Neural progenitor cell (in vitro differentiated cells): ENCODE measurements at regions not wholly inside any gene's neighbourhood (a gene's known extent, or its start where the extent isn't known, plus 50 kb on each side); places are given as distances from the start of the nearest gene placed in this dataset.

ENCODE experiments used
- DNase-seq: peaks from one replicate; pipeline ENCODE4 v3.0.0-alpha.2; 2016; ENCODE audit warnings: low spot score
- H2AFZ ChIP-seq: fragments of 200-600 bp; sonication (generic); replicated peaks from 2 replicates; pipeline ENCODE4 v1.6.1; 2016; ENCODE audit warnings: antibody characterized with exemption
- H3F3A ChIP-seq: fragments of 200-600 bp; sonication (generic); 2 replicates; pipeline ENCODE4 v1.6.1; 2016; ENCODE audit warnings: antibody characterized with exemption, low read depth
- H3K27ac ChIP-seq: fragments of 200-600 bp; sonication (generic); 2 replicates; pipeline ENCODE4 v1.5.1; 2016; ENCODE audit warnings: mild to moderate bottlenecking
- H3K27me3 ChIP-seq: fragments of 200-600 bp; sonication (generic); 2 replicates; pipeline ENCODE4 v1.6.1; 2016; ENCODE audit warnings: mild to moderate bottlenecking, moderate library complexity
- H3K36me3 ChIP-seq: fragments of 200-600 bp; sonication (generic); 2 replicates; pipeline ENCODE4 v1.5.1; 2016
- H3K4me1 ChIP-seq: fragments of 200-600 bp; sonication (generic); 2 replicates; pipeline ENCODE4 v1.6.1; 2016; ENCODE audit warnings: mixed run types
- H3K4me2 ChIP-seq: fragments of 200-600 bp; sonication (generic); 2 replicates; pipeline ENCODE4 v1.6.1; 2016
- H3K4me3 ChIP-seq: fragments of 200-600 bp; sonication (generic); 2 replicates; pipeline ENCODE4 v1.5.1; 2016
- H3K79me2 ChIP-seq: fragments of 200-600 bp; sonication (generic); 2 replicates; pipeline ENCODE4 v1.6.1; 2016; ENCODE audit warnings: low read depth
- H3K9ac ChIP-seq: fragments of 200-600 bp; sonication (generic); 2 replicates; pipeline ENCODE4 v1.6.1; 2016
- H3K9me3 ChIP-seq: fragments of 200-600 bp; sonication (generic); 2 replicates; pipeline ENCODE4 v1.5.1; 2016; ENCODE audit warnings: low read depth
- H4K20me1 ChIP-seq: fragments of 200-600 bp; sonication (generic); 2 replicates; pipeline ENCODE4 v1.6.1; 2016; ENCODE audit warnings: low read depth
- H3K27ac Mint-ChIP-seq: 3 replicates; pipeline ENCODE4 v1.8.0; 2021; ENCODE audit warnings: mixed read lengths
- H3K27me3 Mint-ChIP-seq: 2 replicates; pipeline ENCODE4 v1.8.0; 2022; ENCODE audit warnings: low read depth, mild to moderate bottlenecking, inconsistent platforms, moderate library complexity, mixed read lengths; ENCODE audit not compliant: insufficient read depth
- H3K36me3 Mint-ChIP-seq: 3 replicates; pipeline ENCODE4 v1.8.0; 2021; ENCODE audit warnings: mixed read lengths
- H3K4me1 Mint-ChIP-seq: 3 replicates; pipeline ENCODE4 v1.8.0; 2021; ENCODE audit warnings: mixed read lengths
- H3K4me3 Mint-ChIP-seq: 3 replicates; pipeline ENCODE4 v1.8.0; 2021; ENCODE audit warnings: mild to moderate bottlenecking, moderate library complexity, mixed read lengths
- H3K9me3 Mint-ChIP-seq: 3 replicates; pipeline ENCODE4 v1.8.0; 2020; ENCODE audit warnings: mixed read lengths
- CTCF ChIP-seq: fragments of 200-600 bp; sonication (generic); IDR thresholded peaks from 2 replicates; pipeline ENCODE4 v1.5.1; 2017; ENCODE audit warnings: antibody characterized with exemption, mild to moderate bottlenecking
- EZH2 ChIP-seq: fragments of 200-600 bp; sonication (generic); IDR thresholded peaks from 2 replicates; pipeline ENCODE4 v1.6.1; 2017; ENCODE audit warnings: antibody characterized with exemption, mild to moderate bottlenecking, moderate library complexity
- EZH2phosphoT487 ChIP-seq: fragments of 200-600 bp; sonication (generic); IDR thresholded peaks from 2 replicates; pipeline ENCODE4 v1.6.1; 2017; ENCODE audit warnings: antibody characterized with exemption

GRCh38 chr16:86808863-86809444, 230.6 kb downstream of the FOXL1 start:
- Mint-ChIP-seq H3K27ac (no peak overlapping the region), H3K4me1 (peaks cover 19% of the 10 kb centered on the region), H3K27me3 (peaks cover 3% of the 10 kb centered on the region), H3K9me3 (peaks cover 8% of the 10 kb centered on the region), H3K36me3 (no peaks in the 10 kb centered on the region), H3K4me3 (no peak overlapping the region)
- Histone ChIP-seq H3K36me3 (no peaks in the 10 kb centered on the region), H3K79me2 (no peaks in the 10 kb centered on the region), H3K27me3 (no peaks in the 10 kb centered on the region), H3K4me1 (peaks cover 12% of the 10 kb centered on the region), H3K27ac (no peak overlapping the region), H3K9me3 (no peaks in the 10 kb centered on the region), H3K4me3 (no peak overlapping the region), H3K4me2 (no peak overlapping the region), H4K20me1 (no peaks in the 10 kb centered on the region), H3K9ac (no peak overlapping the region), H3F3A (no peaks in the 10 kb centered on the region), H2AFZ (no peak overlapping the region)
- DNase-seq, result no peak
- TF ChIP-seq CTCF (no peak), EZH2 (no peak), EZH2phosphoT487 (no peak)

- Mint-ChIP-seq H3K4me3 (no peak overlapping the region), H3K9me3 (peaks cover 8% of the 10 kb centered on the region)
- no peak for DNase-seq
Observed at GRCh38 chr16:86809458-86809955, 231.2 kb downstream of the FOXL1 start.

GRCh38 chr16:86810062-86810461, 231.7 kb downstream of the FOXL1 start:
- Histone ChIP-seq H3K27ac (no peak overlapping the region), H3K27me3 (no peaks in the 10 kb centered on the region), H3K79me2 (no peaks in the 10 kb centered on the region), H3K9ac (no peak overlapping the region), H3K4me2 (no peak overlapping the region), H2AFZ (no peak overlapping the region), H3K9me3 (no peaks in the 10 kb centered on the region), H3K4me3 (no peak overlapping the region), H4K20me1 (no peaks in the 10 kb centered on the region), H3K36me3 (no peaks in the 10 kb centered on the region), H3K4me1 (peaks cover 12% of the 10 kb centered on the region), H3F3A (no peaks in the 10 kb centered on the region)
- H3K27me3 Mint-ChIP-seq, result peaks cover 3% of the 10 kb centered on the region
- no peak overlapping the region for H3K27ac Mint-ChIP-seq
- H3K36me3 Mint-ChIP-seq, result no peaks in the 10 kb centered on the region
- TF ChIP-seq EZH2, result no peak
- TF ChIP-seq EZH2phosphoT487, result no peak
- peaks cover 7% of the 10 kb centered on the region for H3K9me3 Mint-ChIP-seq
- DNase-seq, result no peak
- peaks cover 12% of the 10 kb centered on the region for H3K4me1 Mint-ChIP-seq
- no peak overlapping the region for H3K4me3 Mint-ChIP-seq

More at GRCh38 chr16:86809458-86809955, 231.2 kb downstream of the FOXL1 start:
- no peaks in the 10 kb centered on the region for H3F3A ChIP-seq
- H3K4me2 ChIP-seq, result no peak overlapping the region
- no peaks in the 10 kb centered on the region for H3K79me2 ChIP-seq
- no peak overlapping the region for H3K27ac Mint-ChIP-seq
- no peaks in the 10 kb centered on the region for H3K36me3 Mint-ChIP-seq
- H3K4me3 ChIP-seq, result no peak overlapping the region
- H3K4me1 ChIP-seq, result peaks cover 12% of the 10 kb centered on the region
- H3K27me3 Mint-ChIP-seq, result peaks cover 3% of the 10 kb centered on the region
- no peaks in the 10 kb centered on the region for H3K36me3 ChIP-seq
- TF ChIP-seq EZH2phosphoT487, result no peak
- no peak for TF ChIP-seq EZH2
- no peak for TF ChIP-seq CTCF
- peaks cover 16% of the 10 kb centered on the region for H3K4me1 Mint-ChIP-seq
- H2AFZ ChIP-seq, result no peak overlapping the region
- H3K9me3 ChIP-seq, result no peaks in the 10 kb centered on the region
- no peak overlapping the region for H3K9ac ChIP-seq
- no peak overlapping the region for H3K27ac ChIP-seq
- H4K20me1 ChIP-seq, result no peaks in the 10 kb centered on the region
- no peaks in the 10 kb centered on the region for H3K27me3 ChIP-seq

GRCh38 chr16:86812363-86812970, 234.1 kb downstream of the FOXL1 start:
- Histone ChIP-seq H3K9ac (no peak overlapping the region), H3K4me2 (no peak overlapping the region), H3K9me3 (no peaks in the 10 kb centered on the region), H3K36me3 (no peaks in the 10 kb centered on the region), H3K27ac (no peak overlapping the region), H3K4me3 (no peak overlapping the region), H3K27me3 (no peaks in the 10 kb centered on the region), H2AFZ (no peak overlapping the region), H3K79me2 (no peaks in the 10 kb centered on the region), H3K4me1 (peaks cover 7% of the 10 kb centered on the region), H3F3A (no peaks in the 10 kb centered on the region), H4K20me1 (no peaks in the 10 kb centered on the region)
- Mint-ChIP-seq H3K4me3 (no peak overlapping the region), H3K27me3 (peaks cover 7% of the 10 kb centered on the region), H3K36me3 (no peaks in the 10 kb centered on the region), H3K27ac (no peak overlapping the region), H3K9me3 (no peaks in the 10 kb centered on the region), H3K4me1 (peaks cover 4% of the 10 kb centered on the region)
- TF ChIP-seq EZH2phosphoT487, result no peak
- TF ChIP-seq EZH2, result no peak
- TF ChIP-seq CTCF, result no peak
- no peak for DNase-seq
